Endodermal cell (in vitro differentiated cells): ENCODE measurements at regions not wholly inside any gene's neighbourhood (a gene's known extent, or its start where the extent isn't known, plus 50 kb on each side); places are given as distances from the start of the nearest gene placed in this dataset.

Experiments used
- DNase-seq: peaks from one replicate; pipeline ENCODE4 v3.0.0-alpha.2; 2017
- H3K27ac ChIP-seq: 2 replicates; pipeline ENCODE4 v1.5.1; 2013; ENCODE audit warnings: mild to moderate bottlenecking, low read depth, low read length, moderate library complexity
- H3K27me3 ChIP-seq: 2 replicates; pipeline ENCODE4 v1.6.1; 2013; ENCODE audit warnings: mild to moderate bottlenecking, low read length, moderate library complexity; ENCODE audit not compliant: insufficient read depth, control insufficient read depth, poor library complexity, severe bottlenecking
- H3K36me3 ChIP-seq: 2 replicates; pipeline ENCODE4 v1.7.0; 2013; ENCODE audit warnings: mild to moderate bottlenecking, low read length, moderate library complexity; ENCODE audit not compliant: control insufficient read depth, insufficient read depth
- H3K4me1 ChIP-seq: one replicate; pipeline ENCODE4 v1.7.0; 2013; ENCODE audit warnings: low read length; ENCODE audit not compliant: control insufficient read depth, insufficient read depth
- H3K4me3 ChIP-seq: 2 replicates; pipeline ENCODE4 v1.5.1; 2013; ENCODE audit warnings: mild to moderate bottlenecking, low read length, moderate library complexity
- H3K9ac ChIP-seq: 2 replicates; pipeline ENCODE4 v1.6.1; 2013; ENCODE audit warnings: mild to moderate bottlenecking, low read length, moderate library complexity; ENCODE audit not compliant: poor library complexity, severe bottlenecking; ENCODE audit errors: extremely low read depth
- H3K9me3 ChIP-seq: 2 replicates; pipeline ENCODE4 v1.6.1; 2013; ENCODE audit warnings: mild to moderate bottlenecking, low read length, moderate library complexity; ENCODE audit not compliant: control insufficient read depth
- H3K27ac Mint-ChIP-seq: 2 replicates; pipeline ENCODE4 v1.8.0; 2020; ENCODE audit warnings: mixed read lengths
- H3K27me3 Mint-ChIP-seq: 2 replicates; pipeline ENCODE4 v1.8.0; 2021; ENCODE audit warnings: mild to moderate bottlenecking, mixed read lengths; ENCODE audit not compliant: insufficient read depth
- H3K36me3 Mint-ChIP-seq: 2 replicates; pipeline ENCODE4 v1.8.0; 2020; ENCODE audit warnings: low read depth, mixed read lengths
- H3K4me1 Mint-ChIP-seq: 2 replicates; pipeline ENCODE4 v1.8.0; 2020; ENCODE audit warnings: mixed read lengths
- H3K4me3 Mint-ChIP-seq: 2 replicates; pipeline ENCODE4 v1.8.0; 2020; ENCODE audit warnings: mild to moderate bottlenecking, moderate library complexity, mixed read lengths
- H3K9me3 Mint-ChIP-seq: 2 replicates; pipeline ENCODE4 v1.8.0; 2020; ENCODE audit warnings: mild to moderate bottlenecking, mixed read lengths
- CTCF ChIP-seq: fragments of 200-600 bp; sonication (generic); conservative IDR thresholded peaks from 2 replicates; pipeline ENCODE4 v1.5.0; 2021; ENCODE audit warnings: antibody characterized with exemption, mild to moderate bottlenecking
- WGBS, 2 experiments: methylation state at CpG; one replicate each; pipeline versions ENCODE4 v1.1.5 to v1.1.7; 2013; ENCODE audit warnings: missing lambda C conversion rate in 2 of 2, mixed read lengths in 1 of 2; ENCODE audit not compliant: insufficient coverage in 1 of 2, insufficient read length in 1 of 2; 5-methylcytosine and 5-hydroxymethylcytosine counted together

DNA sequence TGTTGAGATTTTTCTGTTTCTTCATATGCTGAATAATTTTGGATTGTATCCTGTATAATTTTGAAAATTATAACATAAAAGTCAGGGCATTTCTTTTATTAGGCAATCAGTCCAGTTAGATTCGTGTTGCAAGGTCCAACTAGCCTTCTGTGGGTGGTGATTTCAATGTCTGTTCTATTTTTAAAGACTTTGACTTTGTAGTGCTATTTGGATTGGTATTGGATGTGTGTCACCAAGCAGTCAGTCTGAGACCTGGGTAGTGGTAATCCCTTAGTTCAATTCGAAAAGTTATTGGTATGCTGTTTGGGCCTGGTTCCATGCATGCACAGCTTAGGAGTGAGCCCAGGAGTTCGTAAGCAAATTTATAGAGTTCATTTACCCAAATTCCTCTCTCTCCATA is 82.2 kb downstream of the EPDR1 start:
- no peaks in the 10 kb centered on the region for H3K9me3 ChIP-seq
- no peak overlapping the region for H3K4me3 Mint-ChIP-seq
- no peak overlapping the region for H3K4me3 ChIP-seq
- no peak overlapping the region for H3K9ac ChIP-seq
- no peak for DNase-seq
- H3K36me3 Mint-ChIP-seq = no peaks in the 10 kb centered on the region
- H3K4me1 ChIP-seq = no peaks in the 10 kb centered on the region
- no peaks in the 10 kb centered on the region for H3K27me3 Mint-ChIP-seq
- no peak overlapping the region for H3K27ac Mint-ChIP-seq
- WGBS, 2 experiments = 90 to 93% methylated on average over 3 of the region's 3 CpGs
- TF ChIP-seq CTCF = no peak
- H3K4me1 Mint-ChIP-seq = no peaks in the 10 kb centered on the region
- no peaks in the 10 kb centered on the region for H3K36me3 ChIP-seq
- no peaks in the 10 kb centered on the region for H3K9me3 Mint-ChIP-seq
- H3K27me3 ChIP-seq = no peaks in the 10 kb centered on the region
- no peak overlapping the region for H3K27ac ChIP-seq

GRCh38 chr7:38006559-38006958 is 86.1 kb downstream of the EPDR1 start:
- Mint-ChIP-seq H3K27me3 (no peaks in the 10 kb centered on the region), H3K4me1 (no peaks in the 10 kb centered on the region), H3K9me3 (peaks cover 11% of the 10 kb centered on the region), H3K4me3 (no peak overlapping the region), H3K36me3 (no peaks in the 10 kb centered on the region), H3K27ac (no peak overlapping the region)
- WGBS, 2 experiments = 86 to 90% methylated on average over 1 to 2 of the region's 2 CpGs
- Histone ChIP-seq H3K9me3 (no peaks in the 10 kb centered on the region), H3K27me3 (no peaks in the 10 kb centered on the region), H3K9ac (no peak overlapping the region), H3K4me1 (no peaks in the 10 kb centered on the region), H3K4me3 (no peak overlapping the region), H3K36me3 (no peaks in the 10 kb centered on the region), H3K27ac (peak overlapping the region; percentile 10)
- no peak for DNase-seq
- no peak for TF ChIP-seq CTCF

DNA sequence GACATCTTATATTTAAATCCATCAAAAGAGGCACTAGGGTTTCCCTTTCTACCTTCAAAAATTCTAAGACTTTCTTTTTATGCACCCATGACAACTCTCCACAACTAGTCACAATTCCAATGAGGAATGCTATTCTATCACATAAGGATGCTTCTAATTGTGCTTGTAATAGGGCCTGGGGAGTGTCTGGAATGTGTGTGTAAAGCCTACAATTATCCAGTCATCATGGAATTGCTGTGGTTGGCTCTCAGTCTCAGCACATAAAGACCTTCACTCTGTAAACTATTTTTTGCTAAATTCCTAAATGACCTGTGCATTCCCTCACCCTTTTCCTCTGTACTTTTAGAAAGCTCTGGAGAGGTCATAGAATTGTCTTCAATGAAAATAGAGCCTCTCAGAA is 86.7 kb downstream of the EPDR1 start:
- no peaks in the 10 kb centered on the region for H3K27me3 Mint-ChIP-seq
- no peak for TF ChIP-seq CTCF
- Histone ChIP-seq H3K4me3 (no peak overlapping the region), H3K9me3 (no peaks in the 10 kb centered on the region), H3K36me3 (no peaks in the 10 kb centered on the region), H3K27ac (peak overlapping the region; percentile 70), H3K4me1 (no peaks in the 10 kb centered on the region), H3K9ac (no peak overlapping the region), H3K27me3 (no peaks in the 10 kb centered on the region)
- H3K9me3 Mint-ChIP-seq = peaks cover 11% of the 10 kb centered on the region
- H3K36me3 Mint-ChIP-seq = no peaks in the 10 kb centered on the region
- H3K4me1 Mint-ChIP-seq = no peaks in the 10 kb centered on the region
- H3K4me3 Mint-ChIP-seq = no peak overlapping the region
- no peak for DNase-seq
- H3K27ac Mint-ChIP-seq = no peak overlapping the region
